C4-2B (cell line): ENCODE measurements at regions not wholly inside any gene's neighbourhood (a gene's known extent, or its start where the extent isn't known, plus 50 kb on each side); places are given as distances from the start of the nearest gene placed in this dataset.

Source experiments
- CTCF ChIP-seq: fragments of 450-650 bp; conservative IDR thresholded peaks from 2 replicates; pipeline ENCODE4 v1.5.1; 2017; ENCODE audit warnings: mild to moderate bottlenecking
- ZFX ChIP-seq: fragments of 450-650 bp; IDR thresholded peaks from 2 replicates; pipeline ENCODE4 v1.6.1; 2017

- TF ChIP-seq CTCF (no peak), ZFX (no peak)
Measured at GRCh38 chr1:78760858-78761257, 111.2 kb downstream of the IFI44 start.
